ENCODE measurements at regions not wholly inside any gene's neighbourhood (a gene's known extent, or its start where the extent isn't known, plus 50 kb on each side); places are given as distances from the start of the nearest gene placed in this dataset.
"Not testable (repeated sequence)": the region's sequence is repeated elsewhere in the genome, so short reads cannot be mapped to it uniquely, and the experiment has no call there.

DNA sequence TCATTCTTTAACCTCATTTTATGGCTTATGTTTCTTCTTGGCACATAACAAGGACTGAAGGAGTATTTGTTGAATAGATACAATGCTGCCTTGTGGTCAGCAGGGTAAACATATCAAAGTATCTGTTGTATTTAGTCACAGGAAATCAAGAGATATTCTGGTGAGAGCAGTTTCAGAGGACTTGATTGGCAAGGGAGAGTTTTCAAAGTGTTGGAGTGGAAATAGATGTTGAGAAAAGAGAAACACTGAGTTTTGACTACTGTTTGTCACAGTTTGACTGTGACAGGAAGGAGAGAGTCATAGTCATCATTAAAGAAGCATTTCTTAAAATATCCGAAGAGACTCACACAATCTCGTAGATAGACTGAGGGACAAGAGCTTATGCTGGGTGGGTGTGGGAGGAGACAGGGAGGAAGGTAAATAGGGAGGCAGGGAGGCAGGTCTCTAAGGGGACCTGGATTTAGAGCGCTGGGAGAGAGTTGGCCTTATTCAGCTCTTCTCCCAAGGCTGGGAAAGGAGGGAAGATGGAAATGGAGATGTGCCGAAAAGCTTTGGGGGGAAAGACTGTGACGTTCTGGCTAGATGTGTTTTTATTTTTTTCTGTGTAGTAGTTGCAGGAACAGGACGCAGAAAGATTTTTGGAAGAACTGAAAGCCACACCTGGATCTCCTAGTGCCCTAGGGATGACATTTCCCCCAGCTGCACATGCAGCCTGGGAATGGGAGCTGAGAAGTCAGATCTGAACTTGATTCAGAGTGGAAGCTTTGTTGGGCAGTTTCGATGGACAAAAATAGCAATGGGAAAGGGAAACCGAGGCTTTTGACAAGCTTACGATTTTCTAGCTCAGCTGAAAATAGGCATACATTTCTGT lies 65.0 kb upstream of the IFNGR1 start:
- Mint-ChIP-seq H3K27ac (peak overlapping the region in 1 of 2 donors; percentile 2), H3K9me3 (peaks cover 4 to 7% of the 10 kb centered on the region in 2 donors), H3K4me1 (peaks cover 7% of the 10 kb centered on the region), H3K4me3 (no peak overlapping the region), H3K27me3 (peaks cover 57% of the 10 kb centered on the region)
- DNase-seq (no peak), ATAC-seq (peak; percentile 83)

- H3K27ac Mint-ChIP-seq: no peak overlapping the region
Measured at GRCh38 chr6:137283080-137283479, 63.9 kb upstream of the IFNGR1 start.

DNA sequence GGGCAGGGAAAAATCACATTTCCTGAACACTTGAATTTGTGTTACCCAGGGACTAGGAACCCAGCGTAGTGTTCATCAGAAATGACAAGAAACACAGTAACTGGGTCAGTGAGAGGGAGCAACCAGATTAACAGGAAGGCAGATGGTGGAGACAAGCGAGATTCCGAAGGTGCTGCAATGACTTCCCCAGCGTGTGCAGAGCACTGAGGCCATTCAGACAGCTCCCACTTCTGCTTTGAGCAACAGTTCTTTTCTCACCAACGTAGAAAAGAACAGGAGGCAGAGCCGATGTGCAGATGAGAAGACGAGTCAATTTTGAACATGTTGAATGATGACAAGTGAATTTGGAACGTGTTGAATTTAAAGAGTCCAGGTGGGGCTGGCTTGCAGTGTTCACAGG lies 63.1 kb upstream of the IFNGR1 start:
- ATAC-seq (no peak), DNase-seq (no peak)
- Mint-ChIP-seq H3K4me1 (peaks cover 7% of the 10 kb centered on the region), H3K9me3 (no peaks in the 10 kb centered on the region), H3K27me3 (peaks cover 46% of the 10 kb centered on the region), H3K4me3 (no peak overlapping the region), H3K27ac (no peak overlapping the region)

More at GRCh38 chr6:137283080-137283479, 63.9 kb upstream of the IFNGR1 start:
- Mint-ChIP-seq H3K4me1 (peaks cover 7% of the 10 kb centered on the region), H3K27me3 (peaks cover 46% of the 10 kb centered on the region), H3K4me3 (no peak overlapping the region), H3K9me3 (peaks cover 4 to 7% of the 10 kb centered on the region in 2 donors)
- DNase-seq: no peak
- no peak for ATAC-seq

GRCh38 chr6:137279279-137279678 lies 60.1 kb upstream of the IFNGR1 start:
- not testable (repeated sequence) for H3K9me3 Mint-ChIP-seq, H3K4me1 Mint-ChIP-seq, DNase-seq, H3K4me3 Mint-ChIP-seq, ATAC-seq
- H3K27me3 Mint-ChIP-seq: peaks cover 39% of the 10 kb centered on the region
- H3K27ac Mint-ChIP-seq: peak overlapping the region in 1 of 2 donors; percentile 31

GRCh38 chr6:137277971-137278637 lies 58.9 kb upstream of the IFNGR1 start:
- H3K4me1 Mint-ChIP-seq: no peaks in the 10 kb centered on the region
- DNase-seq: no peak
- no peak for ATAC-seq

GRCh38 chr6:137272403-137272802 lies 53.2 kb upstream of the IFNGR1 start:
- no peak overlapping the region for H3K27ac Mint-ChIP-seq
- H3K4me1 Mint-ChIP-seq: peaks cover 6% of the 10 kb centered on the region
- DNase-seq (no peak), ATAC-seq (no peak)
- peaks cover 15% of the 10 kb centered on the region for H3K27me3 Mint-ChIP-seq
- no peak overlapping the region for H3K4me3 Mint-ChIP-seq
- no peaks in the 10 kb centered on the region for H3K9me3 Mint-ChIP-seq

More at GRCh38 chr6:137277971-137278637, 58.9 kb upstream of the IFNGR1 start:
- H3K4me3 Mint-ChIP-seq: no peak overlapping the region
- H3K9me3 Mint-ChIP-seq: no peaks in the 10 kb centered on the region
- no peak overlapping the region for H3K27ac Mint-ChIP-seq
- H3K27me3 Mint-ChIP-seq: peaks cover 27% of the 10 kb centered on the region

GRCh38 chr6:137271245-137272183 lies 52.3 kb upstream of the IFNGR1 start:
- Mint-ChIP-seq H3K27me3 (peaks cover 24% of the 10 kb centered on the region), H3K4me3 (no peak overlapping the region), H3K4me1 (peaks cover 6% of the 10 kb centered on the region), H3K27ac (no peak overlapping the region), H3K9me3 (no peaks in the 10 kb centered on the region)
- ATAC-seq: peak; percentile 52
- no peak for DNase-seq

GRCh38 chr6:137269803-137270202 lies 50.6 kb upstream of the IFNGR1 start:
- no peak overlapping the region for H3K27ac Mint-ChIP-seq

DNA sequence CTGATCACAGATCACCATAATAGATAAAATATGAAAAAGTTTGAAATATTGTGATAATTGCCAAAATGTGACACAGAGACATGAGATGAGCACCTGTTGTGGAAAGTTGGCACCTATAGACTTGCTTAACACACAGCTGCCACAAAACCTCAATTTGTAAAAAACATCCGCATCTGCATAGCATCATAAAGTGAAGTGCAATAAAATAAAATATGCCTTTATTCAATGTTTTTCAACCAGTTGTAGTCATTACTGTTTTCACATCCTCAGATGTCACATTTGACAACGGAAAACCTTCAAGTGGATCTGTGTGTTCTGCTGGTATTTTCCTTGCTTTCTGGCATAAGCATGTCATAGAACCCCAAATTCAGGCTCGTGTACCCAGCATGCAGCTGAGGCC lies 50.2 kb upstream of the IFNGR1 start:
- no peak overlapping the region for H3K27ac Mint-ChIP-seq
- peaks cover 41% of the 10 kb centered on the region for H3K27me3 Mint-ChIP-seq
- H3K4me1 Mint-ChIP-seq: peaks cover 6% of the 10 kb centered on the region
- ATAC-seq (no peak), DNase-seq (no peak)
- H3K9me3 Mint-ChIP-seq: no peaks in the 10 kb centered on the region
- H3K4me3 Mint-ChIP-seq: no peak overlapping the region

More at GRCh38 chr6:137269803-137270202, 50.6 kb upstream of the IFNGR1 start:
- H3K4me1 Mint-ChIP-seq: peaks cover 6% of the 10 kb centered on the region
- DNase-seq: no peak
- no peak overlapping the region for H3K4me3 Mint-ChIP-seq
- H3K9me3 Mint-ChIP-seq: no peaks in the 10 kb centered on the region
- peaks cover 41% of the 10 kb centered on the region for H3K27me3 Mint-ChIP-seq
- ATAC-seq: no peak

All from stimulated activated naive CD8-positive, alpha-beta T cell treated with anti-CD3 and anti-CD28 coated beads, Interleukin-15, amount 100 ng/mL, for 72 hours (primary cell).